KMS-11 (cell line): ENCODE measurements at regions not wholly inside any gene's neighbourhood (a gene's known extent, or its start where the extent isn't known, plus 50 kb on each side); places are given as distances from the start of the nearest gene placed in this dataset.

ENCODE experiments used
- H2AFZ ChIP-seq: fragments of 200-600 bp; sonication (generic); 2 replicates; pipeline ENCODE4 v1.6.1; 2016; ENCODE audit warnings: antibody characterized with exemption, mixed run types, low read depth
- H3K27ac ChIP-seq: fragments of 200-600 bp; sonication (generic); 2 replicates; pipeline ENCODE4 v1.6.1; 2016; ENCODE audit warnings: mild to moderate bottlenecking, mixed run types
- H3K27me3 ChIP-seq: fragments of 200-600 bp; sonication (generic); 2 replicates; pipeline ENCODE4 v1.6.1; 2017; ENCODE audit warnings: mild to moderate bottlenecking, low read depth, mixed run types, moderate library complexity; ENCODE audit not compliant: insufficient read depth
- H3K36me3 ChIP-seq: fragments of 200-600 bp; sonication (generic); 2 replicates; pipeline ENCODE4 v1.6.1; 2017; ENCODE audit warnings: mild to moderate bottlenecking, mixed run types; ENCODE audit not compliant: insufficient read depth
- H3K4me1 ChIP-seq: fragments of 200-600 bp; sonication (generic); 2 replicates; pipeline ENCODE4 v1.6.1; 2016; ENCODE audit warnings: mild to moderate bottlenecking, low read depth, mixed run types; ENCODE audit not compliant: poor library complexity, severe bottlenecking
- H3K4me2 ChIP-seq: fragments of 200-600 bp; sonication (generic); 2 replicates; pipeline ENCODE4 v1.7.0; 2016; ENCODE audit warnings: mild to moderate bottlenecking, mixed run types
- H3K4me3 ChIP-seq: fragments of 200-600 bp; sonication (generic); IDR thresholded peaks from 2 replicates; pipeline ENCODE4 v1.6.1; 2017; ENCODE audit warnings: low read depth, low read length, mixed read lengths; ENCODE audit not compliant: insufficient read depth
- H3K79me2 ChIP-seq: fragments of 200-600 bp; sonication (generic); 2 replicates; pipeline ENCODE4 v1.6.1; 2016; ENCODE audit warnings: low read depth, mixed run types; ENCODE audit not compliant: insufficient read depth
- H3K9ac ChIP-seq: fragments of 200-600 bp; sonication (generic); 2 replicates; pipeline ENCODE4 v1.6.1; 2016; ENCODE audit warnings: mild to moderate bottlenecking, mixed run types
- H4K20me1 ChIP-seq: fragments of 200-600 bp; sonication (generic); 2 replicates; pipeline ENCODE4 v1.6.1; 2016; ENCODE audit warnings: mild to moderate bottlenecking, mixed run types; ENCODE audit not compliant: insufficient read depth
- CTCF ChIP-seq: fragments of 200-600 bp; sonication (generic); conservative IDR thresholded peaks from 2 replicates; pipeline ENCODE4 v1.6.1; 2017; ENCODE audit warnings: low read depth, mild to moderate bottlenecking, antibody characterized with exemption, low read length, moderate library complexity, mixed read lengths

GRCh38 chr2:195477996-195478382, 179.0 kb upstream of the SLC39A10 start:
- H3K4me1 ChIP-seq: peaks cover 18% of the 10 kb centered on the region
- no peaks in the 10 kb centered on the region for H4K20me1 ChIP-seq
- no peak overlapping the region for H3K9ac ChIP-seq
- H3K27me3 ChIP-seq: no peaks in the 10 kb centered on the region
- no peak overlapping the region for H3K4me2 ChIP-seq
- H3K79me2 ChIP-seq: no peaks in the 10 kb centered on the region
- H3K36me3 ChIP-seq: no peaks in the 10 kb centered on the region
- no peak overlapping the region for H3K4me3 ChIP-seq
- H2AFZ ChIP-seq: no peak overlapping the region
- H3K27ac ChIP-seq: no peak overlapping the region
- TF ChIP-seq CTCF: no peak

DNA sequence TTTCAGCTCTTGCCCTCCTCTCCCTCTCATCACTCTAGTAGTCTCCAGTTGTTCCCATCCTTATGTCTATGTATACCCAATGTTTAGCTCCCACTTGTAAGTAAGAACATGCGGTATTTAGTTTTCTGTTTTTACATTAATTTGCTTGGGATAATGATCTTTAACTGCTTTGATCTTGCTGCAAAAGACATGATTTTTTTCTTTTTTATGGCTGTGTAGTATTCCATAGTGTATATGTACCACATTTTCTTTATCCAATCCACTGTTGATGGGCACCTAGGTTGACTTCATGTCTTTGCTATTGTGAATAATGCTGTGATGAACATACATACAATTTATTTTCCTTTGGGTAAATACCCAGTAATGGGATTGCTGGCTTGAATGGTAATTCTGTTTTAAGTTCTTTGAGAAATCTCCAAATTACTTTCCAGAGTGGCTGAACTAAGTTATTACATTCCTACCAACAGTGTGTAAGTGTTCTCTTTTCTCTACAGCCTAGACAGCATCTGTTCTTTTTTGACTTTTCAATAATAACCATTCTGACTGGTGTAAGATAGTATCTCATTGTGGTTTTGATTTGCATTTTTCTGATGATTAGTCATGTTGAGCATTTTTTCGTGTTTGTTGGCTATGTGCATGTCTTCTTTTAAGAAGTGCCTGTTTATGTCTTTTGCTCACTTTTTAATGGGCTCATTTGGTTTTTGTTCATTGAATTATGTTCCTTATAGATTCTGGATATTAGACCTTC, 179.6 kb upstream of the SLC39A10 start:
- Histone ChIP-seq H3K27ac (no peak overlapping the region), H3K9ac (no peak overlapping the region), H3K4me2 (no peak overlapping the region)

DNA sequence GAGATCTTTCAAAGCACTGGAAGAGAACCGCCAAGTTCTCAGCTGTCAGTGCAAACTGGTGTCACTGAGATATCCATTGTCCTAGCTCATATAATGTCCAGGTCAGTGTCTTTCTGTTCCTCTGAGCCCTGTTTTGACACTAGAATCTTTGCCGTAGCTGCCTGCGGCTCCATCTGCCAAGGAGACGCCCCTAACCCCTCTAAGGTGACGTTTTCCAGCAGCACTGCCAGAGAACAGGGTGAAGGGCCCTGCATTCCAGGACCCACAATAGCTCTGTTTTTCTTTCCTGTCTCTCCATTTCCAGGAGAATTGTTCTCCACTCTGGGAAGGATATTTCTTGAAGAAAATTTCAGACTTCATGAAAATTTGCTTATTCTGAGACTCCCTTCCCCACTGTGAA, 181.7 kb upstream of the SLC39A10 start:
- no peak for TF ChIP-seq CTCF
- no peak overlapping the region for H3K27ac ChIP-seq
- no peak overlapping the region for H3K4me3 ChIP-seq
- no peaks in the 10 kb centered on the region for H3K27me3 ChIP-seq
- no peaks in the 10 kb centered on the region for H4K20me1 ChIP-seq
- H3K36me3 ChIP-seq: no peaks in the 10 kb centered on the region
- no peak overlapping the region for H3K9ac ChIP-seq
- H3K4me1 ChIP-seq: peaks cover 36% of the 10 kb centered on the region
- no peak overlapping the region for H3K4me2 ChIP-seq
- H2AFZ ChIP-seq: no peak overlapping the region
- H3K79me2 ChIP-seq: no peaks in the 10 kb centered on the region

More for the DNA sequence above, 179.6 kb upstream of the SLC39A10 start:
- H4K20me1 ChIP-seq: no peaks in the 10 kb centered on the region
- no peaks in the 10 kb centered on the region for H3K27me3 ChIP-seq
- no peak for TF ChIP-seq CTCF
- no peak overlapping the region for H3K4me3 ChIP-seq
- H3K36me3 ChIP-seq: no peaks in the 10 kb centered on the region
- no peak overlapping the region for H2AFZ ChIP-seq
- peaks cover 18% of the 10 kb centered on the region for H3K4me1 ChIP-seq
- H3K79me2 ChIP-seq: no peaks in the 10 kb centered on the region

DNA sequence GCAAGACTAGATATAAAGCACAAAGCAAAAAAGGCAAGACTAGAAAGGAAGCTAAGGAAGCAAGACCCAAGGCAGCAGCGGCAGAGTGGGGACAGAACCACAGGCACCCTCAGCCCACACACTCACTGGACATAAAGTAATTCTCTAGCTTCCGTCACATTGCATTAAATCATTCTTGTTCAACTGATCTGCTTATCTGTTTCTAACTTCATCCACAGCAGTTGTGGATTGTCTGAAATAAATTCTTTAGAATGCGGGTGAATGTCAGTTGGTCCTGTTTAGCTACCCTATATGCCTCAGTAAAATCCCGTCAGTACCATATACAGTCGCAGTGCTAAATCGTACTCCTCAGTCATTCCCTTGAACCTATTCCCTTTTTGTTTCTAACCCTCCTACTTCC, 183.2 kb upstream of the SLC39A10 start:
- no peak overlapping the region for H3K4me3 ChIP-seq
- no peak for TF ChIP-seq CTCF
- no peak overlapping the region for H3K27ac ChIP-seq
- H3K4me1 ChIP-seq: peaks cover 41% of the 10 kb centered on the region
- H3K27me3 ChIP-seq: no peaks in the 10 kb centered on the region
- H4K20me1 ChIP-seq: no peaks in the 10 kb centered on the region
- H3K36me3 ChIP-seq: no peaks in the 10 kb centered on the region
- no peak overlapping the region for H3K9ac ChIP-seq
- no peak overlapping the region for H3K4me2 ChIP-seq
- no peaks in the 10 kb centered on the region for H3K79me2 ChIP-seq
- no peak overlapping the region for H2AFZ ChIP-seq
